DOHH2 (cell line): ENCODE measurements at regions not wholly inside any gene's neighbourhood (a gene's known extent, or its start where the extent isn't known, plus 50 kb on each side); places are given as distances from the start of the nearest gene placed in this dataset.

Experiments
- EZH2phosphoT487 ChIP-seq: fragments of 200-600 bp; sonication (generic); IDR thresholded peaks from 2 replicates; pipeline ENCODE4 v1.6.1; 2017; ENCODE audit warnings: borderline replicate concordance, mild to moderate bottlenecking, antibody characterized with exemption, low read length, moderate library complexity, mixed read lengths
- TF ChIP-seq, protein P1 (sequence below): fragments of 200-600 bp; sonication (generic); IDR thresholded peaks from one replicate; pipeline ENCODE4 v1.5.1; 2014; ENCODE audit warnings: antibody characterized with exemption, mild to moderate bottlenecking, low read depth, low read length; ENCODE audit not compliant: poor library complexity, severe bottlenecking

DNA sequence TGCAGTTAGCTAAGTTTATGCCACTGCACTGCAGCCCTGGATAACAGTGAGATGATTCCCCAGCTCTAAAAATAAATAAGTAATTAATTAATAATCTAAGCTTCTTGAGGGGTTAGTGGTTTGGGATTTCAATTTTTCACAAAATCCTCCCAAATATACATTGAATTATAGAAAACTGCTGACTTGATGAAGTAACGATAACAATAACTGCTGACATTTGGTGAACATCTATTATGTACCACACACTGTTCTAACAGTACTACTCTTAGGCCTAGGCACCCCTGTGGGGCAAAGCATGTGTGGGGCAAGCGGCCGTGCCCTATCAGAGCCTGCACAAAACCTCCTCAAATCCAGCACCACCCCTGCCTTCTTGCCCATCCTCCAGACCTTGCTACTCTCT lies 245.8 kb upstream of the EPHA4 start:
- TF ChIP-seq, protein P1, sequence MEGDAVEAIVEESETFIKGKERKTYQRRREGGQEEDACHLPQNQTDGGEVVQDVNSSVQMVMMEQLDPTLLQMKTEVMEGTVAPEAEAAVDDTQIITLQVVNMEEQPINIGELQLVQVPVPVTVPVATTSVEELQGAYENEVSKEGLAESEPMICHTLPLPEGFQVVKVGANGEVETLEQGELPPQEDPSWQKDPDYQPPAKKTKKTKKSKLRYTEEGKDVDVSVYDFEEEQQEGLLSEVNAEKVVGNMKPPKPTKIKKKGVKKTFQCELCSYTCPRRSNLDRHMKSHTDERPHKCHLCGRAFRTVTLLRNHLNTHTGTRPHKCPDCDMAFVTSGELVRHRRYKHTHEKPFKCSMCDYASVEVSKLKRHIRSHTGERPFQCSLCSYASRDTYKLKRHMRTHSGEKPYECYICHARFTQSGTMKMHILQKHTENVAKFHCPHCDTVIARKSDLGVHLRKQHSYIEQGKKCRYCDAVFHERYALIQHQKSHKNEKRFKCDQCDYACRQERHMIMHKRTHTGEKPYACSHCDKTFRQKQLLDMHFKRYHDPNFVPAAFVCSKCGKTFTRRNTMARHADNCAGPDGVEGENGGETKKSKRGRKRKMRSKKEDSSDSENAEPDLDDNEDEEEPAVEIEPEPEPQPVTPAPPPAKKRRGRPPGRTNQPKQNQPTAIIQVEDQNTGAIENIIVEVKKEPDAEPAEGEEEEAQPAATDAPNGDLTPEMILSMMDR = no peak
- no peak for TF ChIP-seq EZH2phosphoT487
